ENCODE measurements at regions not wholly inside any gene's neighbourhood (a gene's known extent, or its start where the extent isn't known, plus 50 kb on each side); places are given as distances from the start of the nearest gene placed in this dataset.

- no peak for TF ChIP-seq CTCF (IDR thresholded peaks at IDR 0.05; ENCODE audit: low read depth, low read length)
- no peak for DNase-seq (ENCODE audit: low read depth in 2 of 2)
- H3K4me3 ChIP-seq (replicated peaks in 1 of 2; ENCODE audit: low read depth in 2 of 2, low read length in 2 of 2) = no peak overlapping the region
These were observed 63.8 kb downstream of the TNFAIP2 start for GRCh38 chr14:103186909-103187586.

DNA sequence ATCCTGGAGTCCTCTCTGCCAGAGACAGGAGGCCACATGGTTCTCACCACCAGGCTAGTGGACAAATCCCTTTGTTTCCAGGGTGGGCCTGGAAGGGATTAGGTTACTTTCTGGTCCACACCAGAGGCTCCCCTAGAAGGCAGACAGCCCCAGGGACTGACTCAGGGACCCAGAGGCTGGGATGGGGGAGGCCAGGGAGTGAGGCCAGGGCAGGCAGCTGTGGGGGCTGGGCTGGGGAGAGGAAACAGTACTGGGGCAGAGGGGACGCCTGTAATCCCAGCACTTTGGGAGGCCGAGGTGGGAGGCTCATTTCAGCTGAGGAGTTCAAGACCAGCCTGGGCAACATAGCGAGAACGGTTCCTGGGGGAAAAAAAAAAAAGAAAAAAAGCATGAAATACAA, 64.7 kb downstream of the TNFAIP2 start:
- DNase-seq (ENCODE audit: low read depth in 2 of 2) = no peak
- H3K4me3 ChIP-seq (replicated peaks in 1 of 2; ENCODE audit: low read depth in 2 of 2, low read length in 2 of 2) = no peak overlapping the region
- TF ChIP-seq CTCF (IDR thresholded peaks at IDR 0.05; ENCODE audit: low read depth, low read length) = no peak

DNA sequence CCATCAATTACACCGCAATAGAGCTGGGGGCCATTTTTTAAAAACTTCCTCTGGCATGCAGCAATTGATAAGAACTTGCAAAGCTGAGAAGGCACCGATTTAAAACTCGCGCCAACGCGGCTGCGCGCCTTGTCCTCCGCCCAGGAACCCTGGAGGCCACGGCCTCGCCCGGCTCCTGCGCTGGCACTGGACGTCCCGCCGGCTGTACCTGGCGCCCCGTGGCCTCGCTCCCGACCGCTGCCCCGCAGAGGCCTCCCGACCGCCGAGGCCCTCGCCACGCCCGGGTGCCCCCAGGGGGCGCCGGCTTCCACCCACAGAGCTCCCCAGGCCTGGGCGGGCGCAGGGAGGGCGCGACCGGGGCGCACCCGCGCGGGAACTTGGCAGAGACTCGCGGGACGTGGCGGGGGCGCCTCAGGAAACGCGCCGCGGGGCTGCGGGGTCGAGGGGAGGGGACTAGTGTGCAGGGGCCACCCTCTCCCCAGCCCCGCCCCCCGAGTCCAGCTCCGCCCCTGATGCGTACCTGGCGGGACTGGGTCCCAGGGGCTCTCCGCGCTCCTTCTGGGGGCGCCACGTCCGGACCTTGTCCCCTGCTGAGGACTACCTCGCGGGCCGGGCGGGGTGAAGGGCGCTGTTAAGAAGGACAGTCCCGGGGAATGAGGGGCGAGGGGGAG, 65.7 kb downstream of the TNFAIP2 start:
- H3K4me3 ChIP-seq (replicated peaks in 1 of 2; ENCODE audit: low read depth in 2 of 2, low read length in 2 of 2) = peak overlapping the region; percentile 10 to 17
- TF ChIP-seq CTCF (IDR thresholded peaks at IDR 0.05; ENCODE audit: low read depth, low read length) = peak; percentile 4
- DNase-seq (ENCODE audit: low read depth in 2 of 2) = peak in 1 of 2 donors; percentile 24

- H3K4me3 ChIP-seq (replicated peaks in 1 of 2; ENCODE audit: low read depth in 2 of 2, low read length in 2 of 2) = peak overlapping the region in 1 of 2 donors; percentile 17
- no peak for TF ChIP-seq CTCF (IDR thresholded peaks at IDR 0.05; ENCODE audit: low read depth, low read length)
- no peak for DNase-seq (ENCODE audit: low read depth in 2 of 2)
These were observed 66.5 kb downstream of the TNFAIP2 start for GRCh38 chr14:103189481-103190470.

- no peak for TF ChIP-seq CTCF (IDR thresholded peaks at IDR 0.05; ENCODE audit: low read depth, low read length)
- H3K4me3 ChIP-seq (replicated peaks in 1 of 2; ENCODE audit: low read depth in 2 of 2, low read length in 2 of 2) = no peak overlapping the region
- DNase-seq (ENCODE audit: low read depth in 2 of 2) = no peak
These were observed 67.5 kb downstream of the TNFAIP2 start for GRCh38 chr14:103190741-103191140.

- no peak overlapping the region for H3K4me3 ChIP-seq (replicated peaks in 1 of 2; ENCODE audit: low read depth in 2 of 2, low read length in 2 of 2)
- TF ChIP-seq CTCF (IDR thresholded peaks at IDR 0.05; ENCODE audit: low read depth, low read length) = no peak
- no peak for DNase-seq (ENCODE audit: low read depth in 2 of 2)
These were observed 68.6 kb downstream of the TNFAIP2 start for GRCh38 chr14:103191844-103192243.
